Neuronal stem cell (in vitro differentiated cells): ENCODE measurements at regions not wholly inside any gene's neighbourhood (a gene's known extent, or its start where the extent isn't known, plus 50 kb on each side); places are given as distances from the start of the nearest gene placed in this dataset.

Experiments used
- DNase-seq: peaks from one replicate; pipeline ENCODE4 v3.0.0-alpha.2; 2013; ENCODE audit warnings: low spot score
- H2AFZ ChIP-seq: one replicate; pipeline ENCODE4 v1.6.1; 2013; ENCODE audit warnings: mild to moderate bottlenecking, low read length, inconsistent platforms
- H2AK5ac ChIP-seq: 2 replicates; pipeline ENCODE4 v1.6.1; 2013; ENCODE audit warnings: low read depth, mild to moderate bottlenecking, inconsistent platforms, low read length, moderate library complexity, mixed read lengths
- H2BK120ac ChIP-seq: 2 replicates; pipeline ENCODE4 v1.6.1; 2013; ENCODE audit warnings: low read depth, mild to moderate bottlenecking, inconsistent platforms, low read length, moderate library complexity, mixed read lengths
- H2BK12ac ChIP-seq: one replicate; pipeline ENCODE4 v1.6.1; 2013; ENCODE audit warnings: low read length, inconsistent platforms
- H2BK15ac ChIP-seq: 2 replicates; pipeline ENCODE4 v1.6.1; 2013; ENCODE audit warnings: mild to moderate bottlenecking, low read length, inconsistent platforms, mixed read lengths
- H2BK5ac ChIP-seq: one replicate; pipeline ENCODE4 v1.6.1; 2013; ENCODE audit warnings: inconsistent platforms, mild to moderate bottlenecking, low read length, moderate library complexity
- H3K14ac ChIP-seq: one replicate; pipeline ENCODE4 v1.6.1; 2013; ENCODE audit warnings: low read length, inconsistent platforms
- H3K18ac ChIP-seq: 2 replicates; pipeline ENCODE4 v1.6.1; 2013; ENCODE audit warnings: low read length, inconsistent platforms
- H3K23ac ChIP-seq: 2 replicates; pipeline ENCODE4 v1.6.1; 2013; ENCODE audit warnings: low read depth, mild to moderate bottlenecking, mixed read lengths, low read length, inconsistent platforms; ENCODE audit not compliant: poor library complexity
- H3K27ac ChIP-seq: replicated peaks from 3 replicates; pipeline ENCODE4 v1.5.1; 2013; ENCODE audit warnings: low read length, inconsistent platforms
- H3K27me3 ChIP-seq, 3 experiments: 2 replicates each; pipeline ENCODE4 v1.6.1; 2013; ENCODE audit warnings: low read length in 3 of 3, mild to moderate bottlenecking in 2 of 3, inconsistent platforms in 1 of 3, low read depth in 1 of 3, mixed read lengths in 1 of 3, moderate library complexity in 1 of 3; ENCODE audit not compliant: control insufficient read depth in 3 of 3, insufficient read depth in 3 of 3
- H3K36me3 ChIP-seq, 2 donors: replicated peaks in 1 of 2; 2 replicates each; pipeline ENCODE4 v1.6.1; 2013; ENCODE audit warnings: low read length in 2 of 2; ENCODE audit not compliant: control insufficient read depth in 2 of 2, insufficient read depth in 2 of 2
- H3K4ac ChIP-seq: 2 replicates; pipeline ENCODE4 v1.6.1; 2013; ENCODE audit warnings: inconsistent platforms, mild to moderate bottlenecking, low read length, moderate library complexity
- H3K4me1 ChIP-seq, 2 donors: 1 replicate in 1 of 2; 2 replicates in 1 of 2; pipeline ENCODE4 v1.6.1; 2013; ENCODE audit warnings: low read length in 2 of 2, low read depth in 1 of 2; ENCODE audit not compliant: control insufficient read depth in 2 of 2, insufficient read depth in 1 of 2
- H3K4me2 ChIP-seq: one replicate; pipeline ENCODE4 v1.6.1; 2013; ENCODE audit warnings: mild to moderate bottlenecking, low read length, inconsistent platforms; ENCODE audit not compliant: insufficient read depth, poor library complexity, severe bottlenecking
- H3K4me3 ChIP-seq, 2 donors: 2 replicates each; pipeline ENCODE4 v1.5.1; 2013; ENCODE audit warnings: low read length in 2 of 2, mild to moderate bottlenecking in 2 of 2, inconsistent platforms in 1 of 2, moderate library complexity in 1 of 2
- H3K79me1 ChIP-seq: one replicate; pipeline ENCODE4 v1.6.1; 2013; ENCODE audit warnings: low read depth, mild to moderate bottlenecking, inconsistent platforms, low read length, moderate library complexity
- H3K9ac ChIP-seq: one replicate; pipeline ENCODE4 v1.6.1; 2013; ENCODE audit warnings: mild to moderate bottlenecking, low read depth, low read length, inconsistent platforms; ENCODE audit not compliant: poor library complexity
- H3K9me3 ChIP-seq, 2 donors: replicated peaks in 1 of 2; 2 replicates each; pipeline versions ENCODE3 to v1.6.1; 2013; ENCODE audit warnings: low read length in 2 of 2, mild to moderate bottlenecking in 2 of 2, inconsistent platforms in 1 of 2, low read depth in 1 of 2, mixed read lengths in 1 of 2, moderate library complexity in 1 of 2; ENCODE audit not compliant: control insufficient read depth in 2 of 2, insufficient read depth in 1 of 2
- H4K8ac ChIP-seq: one replicate; pipeline ENCODE4 v1.6.1; 2013; ENCODE audit warnings: low read depth, mild to moderate bottlenecking, inconsistent platforms, low read length, moderate library complexity
- H4K91ac ChIP-seq: one replicate; pipeline ENCODE4 v1.6.1; 2013; ENCODE audit warnings: low read length, low read depth, mild to moderate bottlenecking, inconsistent platforms; ENCODE audit not compliant: poor library complexity
- WGBS, 2 donors: extraction: QIAGEN DNeasy Blood & Tissue Kit; methylation state at CpG; one replicate each; pipeline ENCODE4 v1.1.7; 2013; ENCODE audit warnings: missing lambda C conversion rate in 2 of 2, mixed read lengths in 1 of 2; ENCODE audit not compliant: insufficient read length in 2 of 2, insufficient replicate concordance in 1 of 2; ENCODE audit errors: extremely low coverage in 2 of 2; 5-methylcytosine and 5-hydroxymethylcytosine counted together

GRCh38 chr7:68143345-68143744, 1146.7 kb downstream of the TYW1 start:
- Histone ChIP-seq H2BK120ac (no peak overlapping the region), H3K36me3 (no peaks in the 10 kb centered on the region), H2BK5ac (no peak overlapping the region), H3K14ac (no peak overlapping the region), H2BK12ac (no peak overlapping the region), H4K91ac (no peak overlapping the region), H3K23ac (no peak overlapping the region), H3K9ac (no peak overlapping the region), H3K27me3 (no peaks in the 10 kb centered on the region), H3K4me3 (no peak overlapping the region), H3K9me3 (peaks cover 0 to 4% of the 10 kb centered on the region in 2 donors), H2BK15ac (no peak overlapping the region), H2AFZ (no peak overlapping the region), H3K4ac (no peak overlapping the region), H3K4me2 (no peak overlapping the region), H3K18ac (no peak overlapping the region), H3K27ac (no peak overlapping the region), H4K8ac (no peak overlapping the region), H3K79me1 (no peaks in the 10 kb centered on the region), H2AK5ac (no peak overlapping the region), H3K4me1 (no peaks in the 10 kb centered on the region)
- no peak for DNase-seq

GRCh38 chr7:68146983-68147382, 1150.3 kb downstream of the TYW1 start:
- Histone ChIP-seq H2AK5ac (no peak overlapping the region), H3K4me2 (no peak overlapping the region), H3K4me3 (no peak overlapping the region), H2BK12ac (no peak overlapping the region), H3K14ac (no peak overlapping the region), H3K23ac (no peak overlapping the region), H3K9ac (no peak overlapping the region), H3K4me1 (no peaks in the 10 kb centered on the region), H2BK15ac (no peak overlapping the region), H2BK5ac (no peak overlapping the region), H3K79me1 (no peaks in the 10 kb centered on the region), H4K8ac (no peak overlapping the region), H2BK120ac (no peak overlapping the region), H3K36me3 (no peaks in the 10 kb centered on the region), H3K27ac (no peak overlapping the region), H3K27me3 (no peaks in the 10 kb centered on the region), H2AFZ (no peak overlapping the region), H3K18ac (no peak overlapping the region), H4K91ac (no peak overlapping the region), H3K9me3 (peaks cover 0 to 4% of the 10 kb centered on the region in 2 donors), H3K4ac (no peak overlapping the region)
- no peak for DNase-seq
- no CpG with 5 or more reads among the region's 1 CpG for WGBS, 2 donors

DNA sequence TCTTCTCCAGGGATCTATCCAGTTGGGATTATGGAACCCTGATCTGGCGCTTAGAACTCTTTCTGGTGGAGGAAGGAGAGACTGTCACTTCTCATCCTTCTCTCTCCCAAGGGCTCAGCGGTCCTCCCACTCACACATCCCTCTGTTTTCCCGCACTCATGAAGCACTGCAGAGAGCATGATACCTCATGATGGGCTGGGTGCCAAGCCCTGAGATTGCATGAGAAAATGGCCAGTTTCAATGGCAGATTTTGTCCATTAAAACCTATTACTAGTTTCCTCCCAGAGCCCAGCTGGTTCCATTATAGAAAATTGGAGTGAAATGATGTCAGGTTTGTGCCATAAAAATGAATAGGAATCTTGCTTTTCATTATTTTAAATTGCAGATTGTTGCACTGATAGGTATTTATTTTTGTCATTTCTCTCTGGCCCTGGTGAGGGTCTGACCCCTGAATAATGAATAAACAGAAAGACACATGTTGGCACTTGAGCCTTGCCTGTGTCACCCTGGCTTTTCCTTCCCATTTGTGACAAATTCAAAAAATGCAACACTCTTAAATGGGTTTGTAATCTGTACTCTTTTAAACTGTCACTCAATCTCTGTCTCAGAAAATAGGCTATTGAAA, 1151.1 kb downstream of the TYW1 start:
- Histone ChIP-seq H3K14ac (no peak overlapping the region), H3K36me3 (no peaks in the 10 kb centered on the region), H3K27ac (no peak overlapping the region), H2BK12ac (no peak overlapping the region), H2BK15ac (no peak overlapping the region), H3K9ac (no peak overlapping the region), H2AFZ (no peak overlapping the region), H3K18ac (no peak overlapping the region), H3K4me2 (no peak overlapping the region), H3K4me3 (no peak overlapping the region), H3K4me1 (no peaks in the 10 kb centered on the region), H3K9me3 (peaks cover 0 to 4% of the 10 kb centered on the region in 2 donors), H4K8ac (no peak overlapping the region), H4K91ac (no peak overlapping the region), H2AK5ac (no peak overlapping the region), H2BK5ac (no peak overlapping the region), H3K23ac (no peak overlapping the region), H3K4ac (no peak overlapping the region), H3K79me1 (no peaks in the 10 kb centered on the region), H2BK120ac (no peak overlapping the region), H3K27me3 (no peaks in the 10 kb centered on the region)
- no peak for DNase-seq
- WGBS, 2 donors, result no CpG with 5 or more reads among the region's 3 CpGs

DNA sequence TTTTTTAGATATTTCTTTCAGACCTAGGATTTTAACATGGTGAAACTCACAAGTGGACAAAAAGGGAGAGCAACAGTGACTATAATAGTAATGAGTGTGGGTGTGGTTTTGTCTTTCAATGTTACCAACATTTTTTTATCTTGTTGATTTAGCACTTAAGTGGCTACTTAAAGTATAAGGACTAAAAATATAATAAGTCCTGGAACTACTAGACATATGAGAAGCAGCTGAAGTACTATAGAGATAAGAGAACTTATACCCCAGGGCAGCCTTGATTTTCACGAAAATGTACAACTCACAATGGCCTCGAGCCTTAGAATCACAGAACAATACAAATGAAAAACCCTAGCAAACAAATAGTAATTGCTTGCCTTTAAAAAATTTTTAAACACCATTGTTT, 1151.8 kb downstream of the TYW1 start:
- H3K18ac ChIP-seq, result no peak overlapping the region
- H3K79me1 ChIP-seq, result no peaks in the 10 kb centered on the region
- H2AFZ ChIP-seq, result no peak overlapping the region
- no peaks in the 10 kb centered on the region for H3K36me3 ChIP-seq
- H3K4ac ChIP-seq, result no peak overlapping the region
- H2BK120ac ChIP-seq, result no peak overlapping the region
- no peak overlapping the region for H3K23ac ChIP-seq
- no peak overlapping the region for H2BK15ac ChIP-seq
- H3K27ac ChIP-seq, result no peak overlapping the region
- H3K4me1 ChIP-seq, result no peaks in the 10 kb centered on the region
- WGBS, 2 donors, result no CpG with 5 or more reads among the region's 2 CpGs
- no peak overlapping the region for H2AK5ac ChIP-seq
- H3K9me3 ChIP-seq, result peaks cover 0 to 2% of the 10 kb centered on the region in 2 donors
- H4K91ac ChIP-seq, result no peak overlapping the region
- H3K14ac ChIP-seq, result no peak overlapping the region
- no peak overlapping the region for H3K4me2 ChIP-seq
- no peak overlapping the region for H2BK5ac ChIP-seq
- H3K27me3 ChIP-seq, result no peaks in the 10 kb centered on the region
- H2BK12ac ChIP-seq, result no peak overlapping the region
- no peak overlapping the region for H3K9ac ChIP-seq
- H4K8ac ChIP-seq, result no peak overlapping the region
- no peak for DNase-seq
- no peak overlapping the region for H3K4me3 ChIP-seq
